ENCODE measurements at regions not wholly inside any gene's neighbourhood (a gene's known extent, or its start where the extent isn't known, plus 50 kb on each side); places are given as distances from the start of the nearest gene placed in this dataset.
"Not testable (repeated sequence)": the region's sequence is repeated elsewhere in the genome, so short reads cannot be mapped to it uniquely, and the experiment has no call there.

- H3K4me3 ChIP-seq (ENCODE audit: low read depth, low read length) = no peak overlapping the region
- TF ChIP-seq CTCF (IDR thresholded peaks at IDR 0.05; ENCODE audit: borderline replicate concordance, insufficient read depth, low read depth, low read length) = no peak
These were observed 1023.2 kb downstream of the TMTC2 start for GRCh38 chr12:83709899-83710298.

- no peak overlapping the region for H3K4me3 ChIP-seq (ENCODE audit: low read depth, low read length)
- no peak for TF ChIP-seq CTCF (IDR thresholded peaks at IDR 0.05; ENCODE audit: borderline replicate concordance, insufficient read depth, low read depth, low read length)
These were observed 1014.1 kb downstream of the TMTC2 start for GRCh38 chr12:83700838-83701237.

GRCh38 chr12:83696311-83696710 is 1009.6 kb downstream of the TMTC2 start:
- not testable (repeated sequence) for H3K4me3 ChIP-seq (ENCODE audit: low read depth, low read length)

GRCh38 chr12:83691730-83692129 is 1005.0 kb downstream of the TMTC2 start:
- no peak for TF ChIP-seq CTCF (IDR thresholded peaks at IDR 0.05; ENCODE audit: borderline replicate concordance, insufficient read depth, low read depth, low read length)
- H3K4me3 ChIP-seq (ENCODE audit: low read depth, low read length) = no peak overlapping the region

GRCh38 chr12:83690465-83690864 is 1003.8 kb downstream of the TMTC2 start:
- no peak for TF ChIP-seq CTCF (IDR thresholded peaks at IDR 0.05; ENCODE audit: borderline replicate concordance, insufficient read depth, low read depth, low read length)
- H3K4me3 ChIP-seq (ENCODE audit: low read depth, low read length) = no peak overlapping the region

GRCh38 chr12:83689333-83689732 is 1002.6 kb downstream of the TMTC2 start:
- no peak for TF ChIP-seq CTCF (IDR thresholded peaks at IDR 0.05; ENCODE audit: borderline replicate concordance, insufficient read depth, low read depth, low read length)
- H3K4me3 ChIP-seq (ENCODE audit: low read depth, low read length) = no peak overlapping the region

- no peak overlapping the region for H3K4me3 ChIP-seq (ENCODE audit: low read depth, low read length)
- no peak for TF ChIP-seq CTCF (IDR thresholded peaks at IDR 0.05; ENCODE audit: borderline replicate concordance, insufficient read depth, low read depth, low read length)
These were observed 990.1 kb downstream of the TMTC2 start for GRCh38 chr12:83676781-83677295.

- TF ChIP-seq CTCF (IDR thresholded peaks at IDR 0.05; ENCODE audit: borderline replicate concordance, insufficient read depth, low read depth, low read length) = no peak
These were observed 980.0 kb downstream of the TMTC2 start for GRCh38 chr12:83666690-83667089.

More at GRCh38 chr12:83666690-83667089, 980.0 kb downstream of the TMTC2 start:
- H3K4me3 ChIP-seq (ENCODE audit: low read depth, low read length) = no peak overlapping the region
